ENCODE measurements at regions not wholly inside any gene's neighbourhood (a gene's known extent, or its start where the extent isn't known, plus 50 kb on each side); places are given as distances from the start of the nearest gene placed in this dataset.

GRCh38 chr16:65297453-65297852, 175.6 kb upstream of the CDH11 start:
- no peak for TF ChIP-seq CTCF (IDR thresholded peaks at IDR 0.05; ENCODE audit: borderline replicate concordance, insufficient read depth, low read depth, low read length)
- H3K4me3 ChIP-seq (ENCODE audit: low read depth, low read length), result no peak overlapping the region

- H3K4me3 ChIP-seq (ENCODE audit: low read depth, low read length), result no peak overlapping the region
- TF ChIP-seq CTCF (IDR thresholded peaks at IDR 0.05; ENCODE audit: borderline replicate concordance, insufficient read depth, low read depth, low read length), result no peak
Measured at GRCh38 chr16:65295527-65295926, 173.7 kb upstream of the CDH11 start.

GRCh38 chr16:65294708-65295107, 172.8 kb upstream of the CDH11 start:
- no peak overlapping the region for H3K4me3 ChIP-seq (ENCODE audit: low read depth, low read length)
- no peak for TF ChIP-seq CTCF (IDR thresholded peaks at IDR 0.05; ENCODE audit: borderline replicate concordance, insufficient read depth, low read depth, low read length)

- no peak for TF ChIP-seq CTCF (IDR thresholded peaks at IDR 0.05; ENCODE audit: borderline replicate concordance, insufficient read depth, low read depth, low read length)
- H3K4me3 ChIP-seq (ENCODE audit: low read depth, low read length), result no peak overlapping the region
Measured at GRCh38 chr16:65294165-65294564, 172.3 kb upstream of the CDH11 start.

GRCh38 chr16:65289022-65289421, 167.2 kb upstream of the CDH11 start:
- no peak overlapping the region for H3K4me3 ChIP-seq (ENCODE audit: low read depth, low read length)
- TF ChIP-seq CTCF (IDR thresholded peaks at IDR 0.05; ENCODE audit: borderline replicate concordance, insufficient read depth, low read depth, low read length), result no peak

- TF ChIP-seq CTCF (IDR thresholded peaks at IDR 0.05; ENCODE audit: borderline replicate concordance, insufficient read depth, low read depth, low read length), result no peak
- H3K4me3 ChIP-seq (ENCODE audit: low read depth, low read length), result no peak overlapping the region
Measured at GRCh38 chr16:65287307-65287706, 165.4 kb upstream of the CDH11 start.

- TF ChIP-seq CTCF (IDR thresholded peaks at IDR 0.05; ENCODE audit: borderline replicate concordance, insufficient read depth, low read depth, low read length), result no peak
- H3K4me3 ChIP-seq (ENCODE audit: low read depth, low read length), result no peak overlapping the region
Measured at GRCh38 chr16:65285128-65286048, 163.5 kb upstream of the CDH11 start.

Data from GM12875 (cell line).